ENCODE measurements at regions not wholly inside any gene's neighbourhood (a gene's known extent, or its start where the extent isn't known, plus 50 kb on each side); places are given as distances from the start of the nearest gene placed in this dataset.

GRCh38 chr1:189434461-189434860 is 1043.2 kb downstream of the BRINP3 start:
- no peak for DNase-seq

GRCh38 chr1:189435398-189435797 is 1042.3 kb downstream of the BRINP3 start:
- DNase-seq: no peak

GRCh38 chr1:189438808-189439207 is 1038.9 kb downstream of the BRINP3 start:
- DNase-seq: no peak

GRCh38 chr1:189463166-189463565 is 1014.5 kb downstream of the BRINP3 start:
- DNase-seq: no peak

- DNase-seq: no peak
Measured at GRCh38 chr1:189496768-189497167, 980.9 kb downstream of the BRINP3 start.

- no peak for DNase-seq
Measured at GRCh38 chr1:189499736-189500135, 977.9 kb downstream of the BRINP3 start.

- no peak for DNase-seq
Measured at GRCh38 chr1:189500778-189501177, 976.9 kb downstream of the BRINP3 start.

- no peak for DNase-seq
Measured at GRCh38 chr1:189510827-189511226, 966.8 kb downstream of the BRINP3 start.

GRCh38 chr1:189513091-189513490 is 964.6 kb downstream of the BRINP3 start:
- DNase-seq: no peak

- DNase-seq: no peak
Measured at GRCh38 chr1:189522441-189522840, 955.2 kb downstream of the BRINP3 start.

GRCh38 chr1:189524501-189524900 is 953.2 kb downstream of the BRINP3 start:
- no peak for DNase-seq

GRCh38 chr1:189530162-189530561 is 947.5 kb downstream of the BRINP3 start:
- no peak for DNase-seq

- DNase-seq: no peak
Measured at GRCh38 chr1:189538271-189538670, 939.4 kb downstream of the BRINP3 start.

- DNase-seq: no peak
Measured at GRCh38 chr1:189550498-189550897, 927.2 kb downstream of the BRINP3 start.

- no peak for DNase-seq
Measured at GRCh38 chr1:189563784-189564183, 913.9 kb downstream of the BRINP3 start.

GRCh38 chr1:189567890-189568289 is 909.8 kb downstream of the BRINP3 start:
- no peak for DNase-seq

GRCh38 chr1:189596197-189596596 is 881.5 kb downstream of the BRINP3 start:
- DNase-seq: no peak

- no peak for DNase-seq
Measured at GRCh38 chr1:189597083-189597482, 880.6 kb downstream of the BRINP3 start.

- no peak for DNase-seq
Measured at GRCh38 chr1:189605226-189605625, 872.4 kb downstream of the BRINP3 start.

GRCh38 chr1:189606047-189606446 is 871.6 kb downstream of the BRINP3 start:
- no peak for DNase-seq

GRCh38 chr1:189606795-189607476 is 870.7 kb downstream of the BRINP3 start:
- DNase-seq: no peak

GRCh38 chr1:189607477-189608096 is 870.1 kb downstream of the BRINP3 start:
- no peak for DNase-seq

GRCh38 chr1:189609167-189609566 is 868.5 kb downstream of the BRINP3 start:
- no peak for DNase-seq

GRCh38 chr1:189616893-189617292 is 860.8 kb downstream of the BRINP3 start:
- no peak for DNase-seq
